Activated CD4-positive, CD25-positive, alpha-beta regulatory T cell treated with anti-CD3 and anti-CD28 coated beads, Interleukin-2, amount 50 U/mL, for 24 hours (primary cell): ENCODE measurements at regions not wholly inside any gene's neighbourhood (a gene's known extent, or its start where the extent isn't known, plus 50 kb on each side); places are given as distances from the start of the nearest gene placed in this dataset.
"Not testable (repeated sequence)": the region's sequence is repeated elsewhere in the genome, so short reads cannot be mapped to it uniquely, and the experiment has no call there.

ENCODE experiments used
- ATAC-seq, 2 donors: fragments of 150-1000 bp; cut with Tn5 transposase; one replicate each; pipeline ENCODE4 v1.10.0; 2021; ENCODE audit warnings: mild to moderate bottlenecking in 1 of 2, moderate library complexity in 1 of 2

- ATAC-seq = no peak
Observed at GRCh38 chrX:22536746-22537304, 264.1 kb downstream of the CBLL2 start.

- no peak for ATAC-seq
Observed at GRCh38 chrX:22538580-22538979, 265.9 kb downstream of the CBLL2 start.

GRCh38 chrX:22541926-22542325 is 269.2 kb downstream of the CBLL2 start:
- ATAC-seq = no peak

GRCh38 chrX:22542641-22543040 is 269.9 kb downstream of the CBLL2 start:
- no peak for ATAC-seq

GRCh38 chrX:22559506-22559905 is 286.8 kb downstream of the CBLL2 start:
- ATAC-seq = no peak

GRCh38 chrX:22575161-22575845 is 302.6 kb downstream of the CBLL2 start:
- ATAC-seq = no peak

GRCh38 chrX:22577181-22577580 is 304.5 kb downstream of the CBLL2 start:
- ATAC-seq = no peak

GRCh38 chrX:22585831-22586230 is 313.1 kb downstream of the CBLL2 start:
- ATAC-seq = no peak

GRCh38 chrX:22589845-22590244 is 317.1 kb downstream of the CBLL2 start:
- ATAC-seq = no peak

GRCh38 chrX:22594766-22595165 is 322.1 kb downstream of the CBLL2 start:
- no peak for ATAC-seq

GRCh38 chrX:22603060-22603459 is 330.3 kb downstream of the CBLL2 start:
- ATAC-seq = no peak

- not testable (repeated sequence) for ATAC-seq
Observed at GRCh38 chrX:22609452-22609851, 336.7 kb downstream of the CBLL2 start.

GRCh38 chrX:22616867-22617266 is 344.2 kb downstream of the CBLL2 start:
- ATAC-seq = no peak

GRCh38 chrX:22627576-22627975 is 354.9 kb downstream of the CBLL2 start:
- ATAC-seq = no peak

- no peak for ATAC-seq
Observed at GRCh38 chrX:22628275-22628674, 355.6 kb downstream of the CBLL2 start.

GRCh38 chrX:22629105-22629725 is 356.5 kb downstream of the CBLL2 start:
- no peak for ATAC-seq

- no peak for ATAC-seq
Observed at GRCh38 chrX:22634083-22634482, 361.4 kb downstream of the CBLL2 start.

GRCh38 chrX:22634751-22635150 is 362.0 kb downstream of the CBLL2 start:
- ATAC-seq = no peak

GRCh38 chrX:22648281-22648680 is 351.5 kb upstream of the DDX53 start:
- no peak for ATAC-seq

GRCh38 chrX:22650691-22651090 is 349.1 kb upstream of the DDX53 start:
- no peak for ATAC-seq

- no peak for ATAC-seq
Observed at GRCh38 chrX:22652596-22652995, 347.2 kb upstream of the DDX53 start.

- no peak for ATAC-seq
Observed at GRCh38 chrX:22660756-22661155, 339.0 kb upstream of the DDX53 start.

- no peak for ATAC-seq
Observed at GRCh38 chrX:22662776-22663175, 337.0 kb upstream of the DDX53 start.

- no peak for ATAC-seq
Observed at GRCh38 chrX:22664826-22665225, 334.9 kb upstream of the DDX53 start.
